ENCODE measurements at regions not wholly inside any gene's neighbourhood (a gene's known extent, or its start where the extent isn't known, plus 50 kb on each side); places are given as distances from the start of the nearest gene placed in this dataset.
A peak's percentile ranks its signal among the peaks of the same experiment; 100 is the strongest.

GRCh38 chr4:180197471-180197870 lies 2045.7 kb upstream of the TENM3 start:
- Histone ChIP-seq H3K79me2 (ENCODE audit: insufficient read depth, low read length) (no peaks in the 10 kb centered on the region), H3K4me2 (ENCODE audit: insufficient read depth, low read length) (no peak overlapping the region), H3K9ac (ENCODE audit: low read depth, low read length) (no peak overlapping the region), H3K27me3 (ENCODE audit: insufficient read depth, low read length, poor library complexity) (no peaks in the 10 kb centered on the region), H3K36me3 (ENCODE audit: insufficient read depth, low read length) (no peaks in the 10 kb centered on the region), H4K20me1 (ENCODE audit: insufficient read depth, low read length) (no peaks in the 10 kb centered on the region), H3K27ac (ENCODE audit: low read length) (no peak overlapping the region), H2AFZ (ENCODE audit: low read depth, low read length) (no peak overlapping the region), H3K4me3 (ENCODE audit: low read depth in 1 of 2, low read length in 2 of 2) (no peak overlapping the region), H3K9me3 (ENCODE audit: insufficient read depth, low read length, severe bottlenecking) (no peaks in the 10 kb centered on the region), H3K4me1 (ENCODE audit: insufficient read depth, low read length) (no peaks in the 10 kb centered on the region)
- DNase-seq: no peak
- TF ChIP-seq CTCF (IDR thresholded peaks at IDR 0.05; ENCODE audit: borderline replicate concordance, extremely low read depth, low read length, poor library complexity, severe bottlenecking) (no peak), EZH2 (IDR thresholded peaks at IDR 0.05; ENCODE audit: borderline replicate concordance, low read depth, low read length, severe bottlenecking) (no peak)
- ATAC-seq (ENCODE audit: insufficient read depth, low read depth): no peak

DNA sequence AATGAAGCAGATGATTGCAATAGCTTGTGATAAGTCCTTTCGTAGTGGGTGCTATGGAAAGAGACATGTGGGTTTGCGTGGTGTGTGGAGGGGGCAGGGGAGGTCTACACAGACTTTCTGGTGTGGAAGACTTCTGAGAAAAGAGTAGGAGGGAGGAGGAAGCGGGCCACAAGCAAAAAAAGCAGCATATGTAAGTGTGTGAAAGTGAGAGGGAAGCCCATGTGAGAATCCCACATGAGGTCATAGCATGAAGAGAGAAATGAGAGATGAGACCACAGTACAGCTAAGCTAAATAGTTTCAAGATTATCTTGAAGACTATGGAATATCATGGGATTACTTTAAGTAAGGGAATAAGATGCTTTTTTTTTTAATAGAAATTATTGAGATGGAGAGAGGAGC lies 2039.9 kb upstream of the TENM3 start:
- no peaks in the 10 kb centered on the region for H3K79me2 ChIP-seq (ENCODE audit: insufficient read depth, low read length)
- H3K27ac ChIP-seq (ENCODE audit: low read length): no peak overlapping the region
- no peak overlapping the region for H2AFZ ChIP-seq (ENCODE audit: low read depth, low read length)
- H4K20me1 ChIP-seq (ENCODE audit: insufficient read depth, low read length): no peaks in the 10 kb centered on the region
- H3K4me1 ChIP-seq (ENCODE audit: insufficient read depth, low read length): no peaks in the 10 kb centered on the region
- no peaks in the 10 kb centered on the region for H3K27me3 ChIP-seq (ENCODE audit: insufficient read depth, low read length, poor library complexity)
- peak; percentile 64; the same call in 2 of the 3 replicates for ATAC-seq (ENCODE audit: insufficient read depth, low read depth)
- no peaks in the 10 kb centered on the region for H3K9me3 ChIP-seq (ENCODE audit: insufficient read depth, low read length, severe bottlenecking)
- TF ChIP-seq EZH2 (IDR thresholded peaks at IDR 0.05; ENCODE audit: borderline replicate concordance, low read depth, low read length, severe bottlenecking) (no peak), CTCF (IDR thresholded peaks at IDR 0.05; ENCODE audit: borderline replicate concordance, extremely low read depth, low read length, poor library complexity, severe bottlenecking) (no peak)
- H3K4me3 ChIP-seq (ENCODE audit: low read depth in 1 of 2, low read length in 2 of 2): no peak overlapping the region
- DNase-seq: peak; percentile 21
- no peak overlapping the region for H3K4me2 ChIP-seq (ENCODE audit: insufficient read depth, low read length)
- no peaks in the 10 kb centered on the region for H3K36me3 ChIP-seq (ENCODE audit: insufficient read depth, low read length)
- no peak overlapping the region for H3K9ac ChIP-seq (ENCODE audit: low read depth, low read length)

DNA sequence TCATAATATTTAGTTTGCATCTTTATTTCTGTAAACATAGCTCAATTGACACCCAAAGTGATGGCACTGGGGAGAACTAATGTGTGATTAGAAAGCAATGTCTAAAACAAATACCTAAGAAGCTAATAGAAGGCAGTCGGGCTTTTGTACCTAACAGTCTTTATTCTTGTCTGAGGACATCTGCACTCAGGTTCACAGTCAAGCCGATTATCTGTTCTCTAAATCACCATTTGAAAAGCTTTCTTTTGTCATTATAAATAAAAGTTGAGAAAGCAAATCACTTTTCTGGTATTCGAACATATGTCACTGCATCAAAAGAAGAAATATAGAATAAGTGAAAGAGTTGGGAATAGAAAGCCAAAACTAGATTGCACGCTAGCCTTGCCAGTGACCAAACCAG lies 2037.9 kb upstream of the TENM3 start:
- Histone ChIP-seq H3K4me2 (ENCODE audit: insufficient read depth, low read length) (no peak overlapping the region), H4K20me1 (ENCODE audit: insufficient read depth, low read length) (no peaks in the 10 kb centered on the region), H2AFZ (ENCODE audit: low read depth, low read length) (no peak overlapping the region), H3K36me3 (ENCODE audit: insufficient read depth, low read length) (no peaks in the 10 kb centered on the region), H3K27ac (ENCODE audit: low read length) (no peak overlapping the region), H3K27me3 (ENCODE audit: insufficient read depth, low read length, poor library complexity) (no peaks in the 10 kb centered on the region), H3K9me3 (ENCODE audit: insufficient read depth, low read length, severe bottlenecking) (no peaks in the 10 kb centered on the region), H3K9ac (ENCODE audit: low read depth, low read length) (no peak overlapping the region), H3K4me1 (ENCODE audit: insufficient read depth, low read length) (no peaks in the 10 kb centered on the region), H3K4me3 (ENCODE audit: low read depth in 1 of 2, low read length in 2 of 2) (no peak overlapping the region), H3K79me2 (ENCODE audit: insufficient read depth, low read length) (no peaks in the 10 kb centered on the region)
- TF ChIP-seq CTCF (IDR thresholded peaks at IDR 0.05; ENCODE audit: borderline replicate concordance, extremely low read depth, low read length, poor library complexity, severe bottlenecking): no peak
- no peak for TF ChIP-seq EZH2 (IDR thresholded peaks at IDR 0.05; ENCODE audit: borderline replicate concordance, low read depth, low read length, severe bottlenecking)
- ATAC-seq (ENCODE audit: insufficient read depth, low read depth) (no peak), DNase-seq (no peak)

DNA sequence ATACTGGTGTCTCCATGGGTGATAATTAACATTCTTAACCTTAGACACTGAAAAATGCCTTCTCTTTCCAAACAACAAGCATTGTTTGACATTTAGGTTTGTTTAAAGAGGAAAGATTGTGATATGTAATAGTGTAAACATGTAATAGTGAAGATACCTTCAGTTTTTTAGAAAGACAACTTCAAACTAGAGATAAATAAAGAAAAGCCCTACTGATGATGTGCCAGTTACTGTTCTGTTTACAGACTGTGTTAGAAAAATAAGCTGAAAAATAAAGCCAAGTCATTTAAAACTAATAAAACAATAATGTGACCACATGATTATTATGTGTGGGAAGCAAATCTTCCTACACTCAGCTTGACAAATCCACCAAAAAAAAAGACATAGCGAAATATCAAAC lies 2035.3 kb upstream of the TENM3 start:
- H3K9me3 ChIP-seq (ENCODE audit: insufficient read depth, low read length, severe bottlenecking): no peaks in the 10 kb centered on the region
- H3K36me3 ChIP-seq (ENCODE audit: insufficient read depth, low read length): no peaks in the 10 kb centered on the region
- no peak overlapping the region for H3K9ac ChIP-seq (ENCODE audit: low read depth, low read length)
- no peak for TF ChIP-seq EZH2 (IDR thresholded peaks at IDR 0.05; ENCODE audit: borderline replicate concordance, low read depth, low read length, severe bottlenecking)
- TF ChIP-seq CTCF (IDR thresholded peaks at IDR 0.05; ENCODE audit: borderline replicate concordance, extremely low read depth, low read length, poor library complexity, severe bottlenecking): no peak
- ATAC-seq (ENCODE audit: insufficient read depth, low read depth) (no peak), DNase-seq (no peak)
- H2AFZ ChIP-seq (ENCODE audit: low read depth, low read length): no peak overlapping the region
- no peak overlapping the region for H3K27ac ChIP-seq (ENCODE audit: low read length)
- H3K4me1 ChIP-seq (ENCODE audit: insufficient read depth, low read length): no peaks in the 10 kb centered on the region
- no peak overlapping the region for H3K4me3 ChIP-seq (ENCODE audit: low read depth in 1 of 2, low read length in 2 of 2)
- no peaks in the 10 kb centered on the region for H3K27me3 ChIP-seq (ENCODE audit: insufficient read depth, low read length, poor library complexity)
- no peaks in the 10 kb centered on the region for H4K20me1 ChIP-seq (ENCODE audit: insufficient read depth, low read length)
- no peak overlapping the region for H3K4me2 ChIP-seq (ENCODE audit: insufficient read depth, low read length)
- no peaks in the 10 kb centered on the region for H3K79me2 ChIP-seq (ENCODE audit: insufficient read depth, low read length)
